Middle frontal gyrus (tissue), 1 donor: ENCODE measurements at regions not wholly inside any gene's neighbourhood (a gene's known extent, or its start where the extent isn't known, plus 50 kb on each side); places are given as distances from the start of the nearest gene placed in this dataset.

Experiments
- DNase-seq: peaks from one replicate; pipeline ENCODE4 v3.0.0-alpha.2; 2015; ENCODE audit warnings: low spot score; ENCODE audit errors: extremely low spot score

- DNase-seq, result peak; percentile 40
These were observed 102.0 kb upstream of the FSTL4 start for GRCh38 chr5:133714161-133714915.

- DNase-seq, result no peak
These were observed 101.4 kb upstream of the FSTL4 start for GRCh38 chr5:133713751-133714150.

DNA sequence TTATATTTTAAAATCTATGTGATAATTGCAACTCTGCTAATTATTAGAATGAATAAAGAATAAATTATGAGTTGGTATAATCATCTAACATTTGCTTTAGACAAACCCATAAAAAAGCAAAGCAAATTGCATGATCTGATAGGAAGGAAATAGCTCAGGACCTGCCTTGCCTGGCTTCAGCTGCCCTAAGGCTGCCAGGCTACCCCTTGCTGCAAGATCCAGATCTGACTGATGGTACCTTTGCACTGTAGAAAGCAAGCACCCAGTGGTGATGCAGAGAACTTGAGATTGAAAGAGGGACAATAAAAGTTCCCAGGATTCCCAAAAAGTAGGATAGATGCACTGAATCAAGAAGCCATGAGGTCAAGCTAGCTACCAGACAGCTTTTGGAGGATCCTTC, 100.9 kb upstream of the FSTL4 start:
- DNase-seq, result no peak

DNA sequence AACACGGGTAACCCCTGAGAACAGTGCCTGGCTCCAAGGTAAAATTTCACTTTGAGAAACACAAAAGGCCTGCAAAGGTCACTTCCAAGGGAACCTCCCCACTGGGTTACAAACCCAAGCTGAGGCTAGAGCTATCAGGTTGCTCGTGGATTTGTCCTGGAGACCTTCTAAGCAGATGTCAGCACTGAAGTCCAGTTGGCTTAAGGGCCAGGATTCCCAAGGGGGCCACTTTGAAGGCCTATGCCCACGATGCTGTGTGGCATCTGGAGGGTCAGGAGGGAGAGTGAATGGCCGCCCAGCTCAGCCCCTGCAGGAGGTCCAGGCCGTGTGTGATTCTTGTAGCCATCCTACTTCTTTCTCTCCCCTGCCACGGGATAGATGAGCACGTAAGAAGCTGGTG, 100.2 kb upstream of the FSTL4 start:
- no peak for DNase-seq

DNA sequence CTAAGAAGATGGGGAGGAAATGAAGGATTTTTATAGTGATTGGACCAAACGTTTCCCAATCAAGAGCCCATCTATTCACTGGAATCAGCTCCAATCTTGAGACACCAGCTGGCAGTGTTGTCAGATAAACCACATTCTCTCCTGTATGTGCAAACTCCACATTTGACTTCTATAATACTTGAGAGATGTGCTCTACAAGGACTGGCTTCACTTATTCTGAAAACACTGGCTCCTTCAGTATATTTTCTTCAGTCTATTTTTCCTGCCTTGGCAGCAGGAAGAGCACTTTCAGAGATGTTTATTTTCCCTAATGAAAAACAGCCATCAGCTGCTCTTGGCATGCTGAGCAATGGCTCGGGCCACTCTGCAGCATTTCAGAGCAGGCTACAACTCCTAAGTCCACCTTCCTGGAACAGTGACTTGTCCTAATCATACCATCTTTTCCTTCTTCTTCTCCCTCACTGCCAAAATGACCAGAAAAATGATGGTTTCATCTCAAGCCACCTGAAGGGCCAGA, 96.9 kb upstream of the FSTL4 start:
- no peak for DNase-seq

GRCh38 chr5:133708331-133708850, 96.0 kb upstream of the FSTL4 start:
- no peak for DNase-seq

DNA sequence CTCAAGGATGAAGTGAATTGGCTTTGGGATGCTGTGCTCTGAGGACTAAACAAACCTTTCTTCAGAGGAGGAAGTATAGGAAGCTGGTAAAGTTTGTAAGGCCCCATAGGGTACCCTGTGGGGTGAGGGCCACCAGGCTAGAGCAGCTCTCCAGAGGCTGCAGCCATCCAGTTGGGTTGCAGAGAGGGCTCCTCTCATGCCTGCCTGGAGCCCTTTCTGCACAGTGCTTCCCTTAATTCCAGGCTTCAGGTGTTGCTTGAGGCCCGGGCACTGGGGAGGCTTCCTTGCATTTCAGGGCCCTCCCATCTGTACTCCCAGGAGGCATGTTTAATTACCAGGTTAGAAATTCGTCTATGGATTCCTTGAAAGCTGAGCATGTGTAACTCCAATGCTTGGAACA, 95.3 kb upstream of the FSTL4 start:
- no peak for DNase-seq

- no peak for DNase-seq
These were observed 94.4 kb upstream of the FSTL4 start for GRCh38 chr5:133706506-133707430.

- no peak for DNase-seq
These were observed 93.0 kb upstream of the FSTL4 start for GRCh38 chr5:133705331-133705730.

- DNase-seq, result no peak
These were observed 92.1 kb upstream of the FSTL4 start for GRCh38 chr5:133704411-133704810.

DNA sequence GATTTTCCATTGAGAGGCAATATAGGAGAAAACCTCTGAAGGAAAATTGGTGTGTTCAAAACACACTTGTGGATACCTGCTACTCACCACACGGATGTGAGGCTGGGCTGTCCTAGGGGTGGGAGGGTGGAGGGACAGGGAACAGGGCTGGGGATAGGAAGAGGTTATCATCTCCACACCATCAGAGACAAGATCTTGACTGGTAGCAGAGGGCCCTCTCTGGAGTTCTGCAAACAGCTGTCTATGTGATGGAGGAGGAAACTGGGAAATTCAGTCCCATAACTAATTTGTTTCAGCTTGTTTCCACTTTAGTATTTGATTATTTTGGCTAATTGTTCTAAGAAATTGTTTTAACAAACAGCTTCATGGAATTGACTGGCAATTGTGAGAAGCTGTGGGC, 91.6 kb upstream of the FSTL4 start:
- DNase-seq, result no peak

- no peak for DNase-seq
These were observed 90.7 kb upstream of the FSTL4 start for GRCh38 chr5:133702791-133703770.

DNA sequence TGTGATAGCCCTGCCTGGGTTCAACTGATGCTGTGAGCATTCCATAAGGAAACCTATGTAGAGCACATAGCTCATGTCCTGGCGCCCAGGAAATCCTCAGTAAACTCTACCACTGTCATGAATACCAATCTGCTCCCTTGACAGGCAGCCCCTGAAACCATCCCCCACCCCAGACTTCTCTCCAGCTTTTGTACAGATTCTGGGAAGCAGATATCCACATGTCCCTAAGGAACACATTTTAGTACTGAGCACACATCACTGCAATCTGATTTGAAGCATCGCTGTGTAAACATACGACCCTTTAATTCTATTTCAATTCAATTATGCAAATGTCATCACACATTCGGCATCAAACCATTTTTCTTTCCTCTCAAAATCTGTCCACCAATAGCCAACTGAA, 89.5 kb upstream of the FSTL4 start:
- no peak for DNase-seq

DNA sequence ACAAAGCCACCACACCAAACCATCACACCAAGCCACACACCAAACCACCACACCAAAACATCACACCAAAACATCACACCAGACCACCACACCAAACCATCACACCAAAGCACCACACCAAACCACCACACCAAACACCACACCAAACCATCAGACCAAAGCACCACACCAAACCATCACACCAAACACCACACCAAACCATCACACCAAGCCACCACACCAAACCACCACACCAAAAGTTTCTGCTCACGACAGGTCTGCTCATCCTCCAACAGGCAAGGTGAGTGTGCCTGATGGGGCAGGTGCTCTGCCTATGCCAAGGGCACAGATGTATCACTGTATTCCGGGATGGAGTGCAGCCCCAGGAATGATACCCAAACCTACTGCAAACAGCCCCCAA, 87.9 kb upstream of the FSTL4 start:
- no peak for DNase-seq

DNA sequence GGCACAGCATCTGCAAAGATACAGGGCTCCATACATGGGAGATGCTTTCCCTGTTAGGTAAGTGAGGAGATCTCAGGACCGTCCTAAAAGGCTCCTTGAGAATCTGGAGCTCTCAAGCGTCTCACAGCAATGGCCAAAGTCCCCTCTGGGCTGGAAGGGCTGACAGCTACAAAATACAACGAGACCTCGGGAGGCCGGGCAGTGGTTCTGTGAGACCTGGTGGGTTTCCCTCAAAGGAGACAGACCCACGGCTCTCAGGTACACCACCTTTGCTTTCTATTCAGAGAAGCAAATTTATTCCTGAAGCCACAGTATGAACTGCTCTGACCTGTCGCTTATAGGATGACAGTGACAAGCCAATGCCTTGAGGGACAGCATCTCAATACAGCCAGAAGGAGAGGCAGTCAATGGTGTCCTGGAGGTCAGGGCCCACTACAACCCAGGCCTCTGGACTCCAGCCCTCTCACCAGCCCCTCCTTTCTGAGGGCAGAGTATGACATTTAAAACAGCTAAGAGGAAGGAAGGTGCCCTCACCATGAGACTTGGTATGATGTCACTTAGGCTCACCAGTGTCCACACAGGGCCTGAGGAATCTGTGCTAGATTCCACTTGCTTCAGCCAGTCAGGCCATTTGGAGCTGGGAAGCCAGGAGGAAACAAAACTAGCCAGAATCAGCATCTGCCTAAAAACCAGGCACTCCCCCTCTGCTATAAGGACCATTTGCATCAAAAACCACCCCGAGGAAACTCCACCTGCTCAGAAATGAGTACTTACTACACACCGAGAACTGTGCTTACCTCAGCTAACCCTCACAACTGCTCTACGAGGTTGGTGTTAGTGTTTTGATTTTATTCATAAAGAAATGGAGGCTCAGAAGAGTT, 86.5 kb upstream of the FSTL4 start:
- no peak for DNase-seq

- no peak for DNase-seq
These were observed 85.9 kb upstream of the FSTL4 start for GRCh38 chr5:133698259-133698554.

DNA sequence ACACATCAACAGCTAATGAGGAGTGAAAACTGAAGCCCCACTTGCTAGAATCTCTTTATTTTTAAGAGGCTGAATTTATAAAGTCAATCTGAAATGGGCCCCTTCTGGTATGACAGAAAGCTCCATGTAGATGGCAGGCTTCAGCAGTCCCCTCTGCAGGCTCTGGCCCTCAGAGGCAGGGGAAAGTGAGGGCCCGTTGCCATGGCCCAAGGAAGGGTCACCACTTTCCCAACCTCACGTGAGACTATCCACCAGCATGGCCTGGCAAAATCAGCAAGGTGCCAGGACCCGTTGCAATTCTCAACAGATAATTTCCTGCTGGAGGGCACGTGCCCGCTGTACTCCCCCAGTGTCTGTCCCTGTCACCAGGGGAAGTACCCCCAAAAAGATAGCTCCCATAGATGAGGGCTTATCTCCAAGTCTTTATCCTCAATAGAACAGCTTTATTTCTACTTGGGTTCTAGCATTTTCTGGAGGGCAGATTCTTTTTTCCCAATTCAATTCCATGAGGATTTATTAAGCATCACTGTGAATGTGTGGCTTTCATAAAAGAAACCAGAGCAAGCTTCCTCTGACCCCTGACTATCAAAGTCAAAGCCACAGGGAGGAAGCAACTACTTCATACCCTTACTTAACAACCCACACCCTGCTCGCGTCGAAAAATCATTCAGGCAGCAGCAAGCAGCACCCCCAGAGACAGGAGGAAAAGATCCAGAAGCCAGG, 85.4 kb upstream of the FSTL4 start:
- DNase-seq, result no peak

DNA sequence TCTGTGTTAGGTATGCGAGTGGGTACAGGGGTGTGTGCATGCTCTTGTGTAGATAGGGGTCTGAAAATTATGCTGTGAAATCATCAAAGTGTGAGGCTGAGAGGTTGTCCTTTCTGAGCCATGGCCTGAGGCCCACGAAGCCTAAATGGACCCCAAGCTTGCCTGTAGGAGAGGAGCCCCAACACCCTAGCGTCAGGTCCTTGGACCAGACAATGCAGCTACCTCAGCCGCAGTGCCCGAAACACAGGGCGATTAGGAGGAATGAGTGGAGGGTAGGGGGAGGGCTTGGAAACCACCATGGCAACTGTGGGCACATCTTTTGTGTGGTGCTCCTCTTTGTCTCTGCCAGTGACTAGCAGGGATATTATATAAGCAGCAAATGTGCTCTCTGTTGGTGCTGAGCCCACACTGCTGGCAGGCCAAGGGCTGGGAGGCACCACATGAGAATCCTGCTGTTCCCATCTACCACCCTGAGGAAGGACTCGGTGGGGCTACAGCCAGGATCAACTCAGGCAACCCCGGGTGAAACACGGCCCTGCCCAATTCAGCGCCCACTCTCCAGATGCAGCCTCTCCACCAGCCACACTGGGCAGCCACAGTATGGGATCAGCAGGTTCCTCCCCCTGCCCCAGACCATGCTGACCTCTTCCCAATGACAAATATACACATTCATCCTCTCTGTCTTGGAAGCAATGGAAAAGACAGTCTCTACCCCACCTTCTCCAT, 84.6 kb upstream of the FSTL4 start:
- no peak for DNase-seq
